GM12875 (cell line): ENCODE measurements at regions not wholly inside any gene's neighbourhood (a gene's known extent, or its start where the extent isn't known, plus 50 kb on each side); places are given as distances from the start of the nearest gene placed in this dataset.
"Not testable (repeated sequence)": the region's sequence is repeated elsewhere in the genome, so short reads cannot be mapped to it uniquely, and the experiment has no call there.

ENCODE experiments used
- H3K4me3 ChIP-seq: one replicate; pipeline ENCODE4 v1.5.1; 2011; ENCODE audit warnings: low read depth, low read length, control low read depth
- CTCF ChIP-seq: IDR thresholded peaks from 2 replicates; pipeline ENCODE4 v1.5.1; 2011; ENCODE audit warnings: low read depth, mild to moderate bottlenecking, control low read depth, inconsistent platforms, low read length, moderate library complexity, borderline replicate concordance; ENCODE audit not compliant: insufficient read depth

- no peak overlapping the region for H3K4me3 ChIP-seq
- TF ChIP-seq CTCF: no peak
These were observed 478.0 kb downstream of the MMUT start for GRCh38 chr6:48985025-48985424.

GRCh38 chr6:48983968-48984367 lies 479.1 kb downstream of the MMUT start:
- H3K4me3 ChIP-seq: not testable (repeated sequence)

GRCh38 chr6:48983377-48983776 lies 479.7 kb downstream of the MMUT start:
- no peak overlapping the region for H3K4me3 ChIP-seq
- TF ChIP-seq CTCF: no peak

- TF ChIP-seq CTCF: no peak
- no peak overlapping the region for H3K4me3 ChIP-seq
These were observed 483.2 kb downstream of the MMUT start for GRCh38 chr6:48979806-48980205.

GRCh38 chr6:48979085-48979484 lies 484.0 kb downstream of the MMUT start:
- H3K4me3 ChIP-seq: no peak overlapping the region
- TF ChIP-seq CTCF: no peak

- TF ChIP-seq CTCF: no peak
- no peak overlapping the region for H3K4me3 ChIP-seq
These were observed 485.0 kb downstream of the MMUT start for GRCh38 chr6:48978016-48978415.

GRCh38 chr6:48977573-48977972 lies 485.5 kb downstream of the MMUT start:
- no peak overlapping the region for H3K4me3 ChIP-seq
- no peak for TF ChIP-seq CTCF

- no peak overlapping the region for H3K4me3 ChIP-seq
- TF ChIP-seq CTCF: no peak
These were observed 489.6 kb downstream of the MMUT start for GRCh38 chr6:48973491-48973890.
